RPMI8226 (cell line): ENCODE measurements at regions not wholly inside any gene's neighbourhood (a gene's known extent, or its start where the extent isn't known, plus 50 kb on each side); places are given as distances from the start of the nearest gene placed in this dataset.
A peak's percentile ranks its signal among the peaks of the same experiment; 100 is the strongest.
"Not testable (repeated sequence)": the region's sequence is repeated elsewhere in the genome, so short reads cannot be mapped to it uniquely, and the experiment has no call there.

Experiments used
- DNase-seq: peaks from one replicate; pipeline ENCODE4 v3.0.0-alpha.2; 2015

DNA sequence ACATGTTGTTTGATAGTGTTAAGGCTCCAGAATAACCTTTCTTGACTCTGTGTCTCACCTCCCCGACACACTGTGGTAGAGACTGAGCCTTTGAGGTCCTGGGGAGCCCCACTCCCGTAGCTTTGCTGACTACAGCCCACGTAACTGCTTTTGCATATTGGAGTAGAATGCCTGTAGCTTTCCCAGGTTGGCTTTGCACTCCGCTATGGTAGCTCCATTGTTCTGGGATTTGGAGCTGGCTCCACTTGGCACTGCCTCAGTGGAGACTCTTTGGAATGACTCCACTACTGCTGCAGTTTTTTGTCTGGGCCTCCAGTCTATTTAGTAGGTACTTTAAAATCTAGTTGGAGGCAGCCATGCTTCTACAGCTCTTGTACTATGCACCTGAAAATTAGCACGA lies 56.2 kb upstream of the ANXA1 start:
- no peak for DNase-seq

- DNase-seq = no peak
Measured at GRCh38 chr9:73093740-73094379, 57.8 kb upstream of the ANXA1 start.

- DNase-seq = no peak
Measured at GRCh38 chr9:73093016-73093739, 58.5 kb upstream of the ANXA1 start.

DNA sequence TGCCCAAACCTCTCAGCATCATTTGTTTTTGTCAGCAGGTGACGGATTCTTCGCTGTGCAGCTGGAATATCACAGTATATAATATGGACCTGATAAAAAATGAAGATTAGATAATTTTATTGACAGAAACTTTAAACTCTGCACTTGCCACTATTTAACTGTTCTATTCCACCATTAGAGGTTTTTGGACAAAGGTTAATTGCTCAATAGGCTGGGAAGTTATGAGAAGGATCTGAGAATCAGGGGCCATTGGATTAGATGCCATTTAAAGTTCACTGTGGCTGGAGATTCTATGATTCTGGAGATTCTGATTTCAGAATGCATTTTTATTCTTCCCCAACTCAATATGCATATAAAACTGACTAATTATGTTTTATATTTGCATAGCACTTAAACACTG lies 59.8 kb upstream of the ANXA1 start:
- DNase-seq = no peak

DNA sequence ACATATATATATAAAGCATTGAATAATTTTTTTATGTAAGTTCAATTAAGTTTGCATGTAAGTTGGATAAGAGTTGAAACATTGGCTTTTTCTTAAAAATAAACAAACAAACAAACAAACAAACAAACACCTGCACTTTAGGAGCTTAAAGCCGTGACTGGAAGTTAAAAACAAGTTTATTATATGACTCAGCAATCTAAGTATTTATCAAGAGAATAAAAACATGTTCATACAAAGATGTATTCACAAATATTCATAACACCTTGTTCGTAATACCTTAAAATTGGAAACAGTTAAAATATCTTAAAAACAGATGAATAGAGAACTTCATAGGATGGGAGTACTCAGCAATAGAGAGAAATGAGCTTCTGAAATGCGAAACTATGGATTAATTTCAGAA lies 61.5 kb upstream of the ANXA1 start:
- DNase-seq = no peak

DNA sequence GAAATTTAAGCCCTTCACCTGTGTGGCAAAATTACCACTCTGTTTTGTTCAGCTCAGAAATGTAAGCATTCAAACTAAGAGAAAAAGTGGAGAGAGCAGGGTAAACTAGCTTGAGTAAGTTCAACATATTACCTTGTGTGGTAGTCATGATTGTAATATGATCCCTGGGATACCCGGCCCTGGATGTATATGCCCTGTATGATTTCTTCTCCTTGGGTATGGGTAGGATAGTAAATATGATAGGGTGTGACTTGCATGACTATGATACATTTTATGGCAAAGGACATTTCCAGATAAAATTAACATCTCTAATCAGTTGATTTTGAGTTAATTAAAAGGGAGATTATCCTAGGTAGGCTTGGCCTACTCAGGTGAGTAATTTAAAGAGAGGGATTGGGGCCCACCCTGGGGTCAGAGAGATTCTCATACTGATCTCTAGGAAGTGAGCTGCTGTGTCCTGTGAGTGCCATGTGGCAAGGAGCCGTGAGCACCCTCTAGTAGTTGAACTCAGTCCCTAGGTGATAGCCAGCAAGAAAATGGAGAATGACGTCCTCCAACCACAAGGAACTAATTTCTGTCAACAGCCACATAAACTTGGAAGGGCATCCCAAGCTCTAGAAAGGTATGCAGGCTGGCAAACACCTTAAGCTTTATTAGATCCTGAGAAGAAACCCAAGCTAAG lies 62.2 kb upstream of the ANXA1 start:
- DNase-seq = no peak

DNA sequence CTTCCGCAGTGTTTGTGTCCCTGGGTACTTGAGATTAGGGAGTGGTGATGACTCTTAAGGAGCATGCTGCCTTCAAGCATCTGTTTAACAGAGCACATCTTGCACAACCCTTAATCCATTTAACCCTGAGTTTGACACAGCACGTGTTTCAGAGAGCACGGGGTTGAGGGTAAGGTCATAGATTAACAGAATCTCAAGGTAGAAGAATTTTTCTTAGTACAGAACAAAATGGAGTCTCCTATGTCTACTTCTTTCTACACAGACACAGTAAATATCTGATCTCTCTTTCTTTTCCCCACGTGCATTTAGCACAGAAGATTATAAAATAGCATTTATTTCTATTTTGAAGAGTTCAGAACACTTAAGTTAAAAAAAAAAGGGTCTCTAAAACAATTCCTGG lies 63.8 kb upstream of the ANXA1 start:
- DNase-seq = not testable (repeated sequence)

- DNase-seq = no peak
Measured at GRCh38 chr9:73083519-73083918, 68.1 kb upstream of the ANXA1 start.

GRCh38 chr9:73081979-73082657 lies 69.5 kb upstream of the ANXA1 start:
- DNase-seq = peak; percentile 27

- DNase-seq = no peak
Measured at GRCh38 chr9:73080110-73080694, 71.5 kb upstream of the ANXA1 start.

GRCh38 chr9:73079326-73079725 lies 72.3 kb upstream of the ANXA1 start:
- peak; percentile 15 for DNase-seq

GRCh38 chr9:73077625-73078030 lies 74.0 kb upstream of the ANXA1 start:
- DNase-seq = no peak

DNA sequence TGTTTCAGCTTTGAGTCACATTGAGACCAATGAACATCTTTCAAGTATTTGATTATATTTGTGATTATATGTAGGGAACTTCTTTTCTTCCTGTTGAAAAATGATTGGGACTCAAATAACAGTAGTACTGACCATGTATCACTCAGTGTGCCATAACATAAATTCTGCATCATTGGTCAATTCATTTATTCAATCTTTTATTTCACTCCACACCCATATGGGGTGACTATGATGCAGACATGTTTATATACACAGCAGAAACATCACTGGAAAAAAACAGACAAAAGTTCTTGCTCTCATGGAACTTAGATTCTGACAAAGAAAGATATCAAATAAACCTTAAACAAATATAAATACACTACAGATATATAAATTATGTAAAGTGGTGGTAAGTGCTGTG lies 74.7 kb upstream of the ANXA1 start:
- no peak for DNase-seq

GRCh38 chr9:73074176-73074708 lies 77.4 kb upstream of the ANXA1 start:
- no peak for DNase-seq

DNA sequence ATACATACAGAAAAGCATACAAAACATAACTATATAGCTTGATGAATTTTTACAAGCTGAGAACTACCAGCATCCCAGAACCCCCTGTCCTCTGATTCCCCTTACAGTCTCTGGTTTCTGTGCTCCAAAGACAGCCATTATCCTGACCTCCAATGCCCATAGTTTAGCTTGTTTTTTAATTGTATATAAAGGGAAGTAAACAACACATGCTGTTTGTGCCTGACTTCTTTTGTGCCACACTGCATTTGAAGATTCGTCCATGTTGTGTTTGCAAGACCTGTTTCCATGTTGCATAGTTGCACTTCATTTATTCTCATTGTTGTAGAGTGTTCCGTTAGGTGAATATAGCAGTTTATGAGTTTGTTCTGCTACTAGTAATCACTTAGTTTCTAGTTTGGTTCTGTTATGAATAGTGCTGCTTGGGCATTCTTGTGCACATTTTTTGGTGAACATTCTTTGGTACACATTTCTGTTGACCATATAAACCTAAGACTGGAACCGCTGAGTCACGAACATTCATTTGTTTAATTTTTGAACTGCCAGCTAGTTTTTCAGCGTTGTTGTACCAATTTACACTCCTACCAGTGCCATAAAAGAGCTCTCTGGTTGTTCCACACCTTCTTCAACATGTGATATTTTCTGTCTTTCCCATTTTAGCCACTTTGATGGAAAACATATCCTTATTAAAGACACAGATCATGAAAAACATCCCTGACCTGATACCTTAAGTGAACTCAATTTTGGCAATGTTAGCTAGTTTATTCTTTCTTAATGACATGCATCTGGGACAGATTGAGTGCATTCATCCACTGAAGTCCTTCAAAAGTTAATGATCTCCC lies 78.1 kb upstream of the ANXA1 start:
- no peak for DNase-seq

- no peak for DNase-seq
Measured at GRCh38 chr9:73067074-73067473, 84.6 kb upstream of the ANXA1 start.

DNA sequence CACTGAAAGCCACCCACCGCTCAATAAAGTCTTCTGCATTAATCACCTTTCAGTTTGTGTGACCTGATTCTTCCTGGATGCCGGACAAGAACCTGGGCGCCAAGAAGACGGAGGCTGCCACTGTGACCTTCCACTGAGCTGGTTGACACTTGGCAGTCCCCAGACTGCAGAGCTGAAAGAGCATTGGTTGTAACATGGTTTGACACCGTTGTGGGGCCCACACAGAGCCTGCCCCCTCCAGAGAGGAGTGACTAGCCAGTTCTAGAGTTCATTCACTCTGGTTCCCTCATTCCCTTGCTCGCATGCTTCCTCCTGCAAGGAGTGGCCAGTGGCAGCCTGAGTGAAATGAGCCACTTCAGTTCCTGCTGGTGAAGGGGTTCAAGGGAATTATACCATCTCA lies 86.2 kb upstream of the ANXA1 start:
- DNase-seq = no peak

GRCh38 chr9:73064315-73064714 lies 87.3 kb upstream of the ANXA1 start:
- DNase-seq = no peak

GRCh38 chr9:73061146-73061545 lies 90.5 kb upstream of the ANXA1 start:
- DNase-seq = no peak

DNA sequence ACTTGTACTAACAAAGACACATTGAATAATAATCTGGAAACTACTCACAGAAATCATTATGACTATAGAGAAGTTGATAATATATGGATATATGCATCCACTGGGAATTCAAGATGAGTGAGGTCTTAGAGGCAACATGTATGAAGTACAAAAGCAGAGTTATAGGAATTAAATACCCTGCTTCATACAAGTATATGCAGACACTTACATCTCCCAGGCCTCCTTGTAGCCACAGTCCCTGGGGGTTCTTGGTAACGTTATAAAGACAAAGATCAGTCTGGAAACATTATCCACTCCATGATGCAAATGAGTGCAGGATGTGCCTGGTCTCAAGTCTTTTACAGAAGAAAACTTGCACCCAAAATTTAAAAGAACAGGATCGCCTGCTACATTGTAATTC lies 92.4 kb upstream of the ANXA1 start:
- no peak for DNase-seq

DNA sequence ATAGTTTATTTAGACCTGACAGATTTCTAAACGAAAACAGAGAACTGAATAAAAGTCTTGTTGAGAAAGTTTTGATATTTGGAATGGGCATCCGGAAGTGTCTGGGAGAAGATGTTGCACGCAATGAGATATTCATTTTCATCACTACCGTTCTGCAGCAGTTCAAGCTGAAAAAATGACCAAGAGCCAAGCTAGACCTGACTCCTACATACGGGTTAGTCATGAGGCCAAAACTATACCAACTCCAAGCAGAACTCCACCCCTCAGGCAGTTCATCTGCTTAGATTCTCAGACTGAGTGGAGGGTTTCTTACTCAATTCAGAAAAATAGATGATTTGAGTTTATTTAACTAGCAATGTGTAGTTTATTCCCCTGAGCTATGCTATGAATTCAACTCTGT lies 95.4 kb upstream of the ANXA1 start:
- DNase-seq = no peak

GRCh38 chr9:73054091-73054490 lies 97.6 kb upstream of the ANXA1 start:
- DNase-seq = no peak
